ENCODE measurements at regions not wholly inside any gene's neighbourhood (a gene's known extent, or its start where the extent isn't known, plus 50 kb on each side); places are given as distances from the start of the nearest gene placed in this dataset.

DNA sequence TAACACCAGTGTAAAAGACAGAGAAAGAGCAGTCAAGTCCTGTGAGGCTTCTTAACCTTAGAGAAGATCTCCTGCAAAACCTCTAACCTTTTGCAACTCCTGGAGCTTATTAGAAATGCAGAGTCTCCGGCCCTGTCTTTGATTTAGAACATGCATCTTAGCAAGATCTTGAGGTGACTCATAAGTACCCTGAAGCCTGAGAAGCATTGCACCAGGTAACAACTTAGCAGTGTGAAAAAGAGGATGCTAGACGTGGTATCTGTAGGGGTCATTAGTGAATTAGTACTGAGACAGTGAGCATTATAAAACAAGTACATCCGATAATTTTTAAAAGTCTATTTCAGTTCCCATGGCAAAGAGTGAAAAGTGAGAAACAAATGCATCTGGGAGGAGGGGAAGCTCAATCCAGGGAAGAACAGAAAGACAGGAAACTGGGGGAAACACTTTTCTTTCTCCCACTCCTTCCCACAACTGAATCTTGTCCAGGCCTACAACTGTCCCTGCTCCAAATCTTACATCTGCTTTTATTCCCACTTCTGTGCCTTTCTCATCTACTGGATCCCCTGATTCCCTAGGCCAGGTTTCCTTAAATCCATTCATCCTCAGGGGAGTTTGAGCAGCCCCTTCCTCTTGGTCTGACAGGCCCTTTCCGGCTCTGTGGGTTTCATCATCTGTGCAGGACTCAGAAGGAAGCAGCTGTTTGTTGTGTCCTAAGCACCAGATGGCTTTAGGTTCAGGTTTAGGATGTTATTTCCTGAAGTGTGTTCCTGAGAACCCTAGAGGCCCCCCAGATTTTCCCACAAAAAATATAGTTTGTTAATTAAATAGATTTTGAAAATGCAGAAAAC is 128.1 kb upstream of the IL12A start:
- WGBS (ENCODE audit: insufficient coverage) = 58% methylated on average over 4 of the region's 4 CpGs
- no peaks in the 10 kb centered on the region for H3K36me3 ChIP-seq (ENCODE audit: control insufficient read depth, insufficient read depth, low read length)
- H3K9me3 Mint-ChIP-seq = no peaks in the 10 kb centered on the region
- ATAC-seq = no peak
- H3K4me1 ChIP-seq (ENCODE audit: control insufficient read depth, insufficient read depth, low read length) = peaks cover 6% of the 10 kb centered on the region
- DNase-seq = no peak
- TF ChIP-seq, protein P1, sequence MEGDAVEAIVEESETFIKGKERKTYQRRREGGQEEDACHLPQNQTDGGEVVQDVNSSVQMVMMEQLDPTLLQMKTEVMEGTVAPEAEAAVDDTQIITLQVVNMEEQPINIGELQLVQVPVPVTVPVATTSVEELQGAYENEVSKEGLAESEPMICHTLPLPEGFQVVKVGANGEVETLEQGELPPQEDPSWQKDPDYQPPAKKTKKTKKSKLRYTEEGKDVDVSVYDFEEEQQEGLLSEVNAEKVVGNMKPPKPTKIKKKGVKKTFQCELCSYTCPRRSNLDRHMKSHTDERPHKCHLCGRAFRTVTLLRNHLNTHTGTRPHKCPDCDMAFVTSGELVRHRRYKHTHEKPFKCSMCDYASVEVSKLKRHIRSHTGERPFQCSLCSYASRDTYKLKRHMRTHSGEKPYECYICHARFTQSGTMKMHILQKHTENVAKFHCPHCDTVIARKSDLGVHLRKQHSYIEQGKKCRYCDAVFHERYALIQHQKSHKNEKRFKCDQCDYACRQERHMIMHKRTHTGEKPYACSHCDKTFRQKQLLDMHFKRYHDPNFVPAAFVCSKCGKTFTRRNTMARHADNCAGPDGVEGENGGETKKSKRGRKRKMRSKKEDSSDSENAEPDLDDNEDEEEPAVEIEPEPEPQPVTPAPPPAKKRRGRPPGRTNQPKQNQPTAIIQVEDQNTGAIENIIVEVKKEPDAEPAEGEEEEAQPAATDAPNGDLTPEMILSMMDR (IDR thresholded peaks at IDR 0.05) = no peak
- no peak overlapping the region for H3K27ac Mint-ChIP-seq
- no peaks in the 10 kb centered on the region for H3K27me3 ChIP-seq (ENCODE audit: control insufficient read depth, insufficient read depth, low read length)
- no peak overlapping the region for H3K4me3 ChIP-seq (ENCODE audit: low read length)
- peaks cover 5 to 8% of the 10 kb centered on the region in 2 donors for H3K27me3 Mint-ChIP-seq (ENCODE audit: low read depth in 2 of 2)
- no peaks in the 10 kb centered on the region for H3K9me3 ChIP-seq (ENCODE audit: control insufficient read depth, insufficient read depth, low read length)
- no peaks in the 10 kb centered on the region for H3K36me3 Mint-ChIP-seq
- H3K4me3 Mint-ChIP-seq = no peak overlapping the region
- no peak overlapping the region for H3K27ac ChIP-seq (ENCODE audit: low read length)
- intact Hi-C loops (cut with micrococcal nuclease) = no loop called here
- peaks cover 8 to 13% of the 10 kb centered on the region in 2 donors for H3K4me1 Mint-ChIP-seq

DNA sequence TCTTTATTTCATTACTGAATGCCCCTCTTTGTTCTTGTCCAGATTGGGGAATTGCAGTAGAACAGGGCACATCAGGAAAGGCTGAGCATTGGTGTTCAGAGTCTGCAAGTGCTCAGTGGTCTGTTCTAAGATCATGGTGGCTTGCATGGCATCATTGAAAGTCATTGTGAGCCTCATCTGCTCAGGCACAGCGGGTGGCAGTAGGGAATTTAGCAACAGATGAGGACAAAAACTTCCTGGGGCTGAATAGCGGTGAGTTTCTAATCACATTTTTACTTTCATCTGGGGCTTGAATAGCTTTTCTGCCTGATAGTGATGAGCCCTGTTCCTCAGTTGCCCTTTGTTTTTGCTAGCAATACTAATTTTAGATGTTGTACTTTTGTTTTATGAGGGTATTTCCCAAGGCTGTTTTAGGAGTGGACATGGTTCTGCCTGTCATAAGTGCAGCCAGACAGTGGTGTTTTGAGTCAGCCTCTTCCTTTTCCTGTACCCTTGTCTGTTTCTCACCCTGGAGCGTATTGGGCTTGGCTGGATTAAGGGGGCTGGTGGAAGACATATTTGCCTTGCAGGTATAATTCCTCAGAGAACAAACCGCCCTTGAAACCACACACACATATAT is 127.2 kb upstream of the IL12A start:
- intact Hi-C loops (cut with micrococcal nuclease) = no loop called here
- no peaks in the 10 kb centered on the region for H3K9me3 Mint-ChIP-seq
- H3K4me3 ChIP-seq (ENCODE audit: low read length) = no peak overlapping the region
- DNase-seq (no peak), ATAC-seq (no peak)
- H3K4me1 Mint-ChIP-seq = peaks cover 8% of the 10 kb centered on the region in 2 donors
- no peaks in the 10 kb centered on the region for H3K9me3 ChIP-seq (ENCODE audit: control insufficient read depth, insufficient read depth, low read length)
- no peaks in the 10 kb centered on the region for H3K36me3 ChIP-seq (ENCODE audit: control insufficient read depth, insufficient read depth, low read length)
- TF ChIP-seq, protein P1 (IDR thresholded peaks at IDR 0.05) = no peak
- no peak overlapping the region for H3K4me3 Mint-ChIP-seq
- no peaks in the 10 kb centered on the region for H3K36me3 Mint-ChIP-seq
- H3K27me3 Mint-ChIP-seq (ENCODE audit: low read depth in 2 of 2) = peaks cover 5 to 8% of the 10 kb centered on the region in 2 donors
- peaks cover 5% of the 10 kb centered on the region for H3K4me1 ChIP-seq (ENCODE audit: control insufficient read depth, insufficient read depth, low read length)
- no peak overlapping the region for H3K27ac Mint-ChIP-seq
- 80% methylated on average over 2 of the region's 4 CpGs for WGBS (ENCODE audit: insufficient coverage)
- no peak overlapping the region for H3K27ac ChIP-seq (ENCODE audit: low read length)
- no peaks in the 10 kb centered on the region for H3K27me3 ChIP-seq (ENCODE audit: control insufficient read depth, insufficient read depth, low read length)

GRCh38 chr3:159865041-159865579 is 123.5 kb upstream of the IL12A start:
- intact Hi-C loops (cut with micrococcal nuclease) = no loop called here
- WGBS (ENCODE audit: insufficient coverage) = 94% methylated on average over 1 of the region's 2 CpGs
- H3K27me3 Mint-ChIP-seq (ENCODE audit: low read depth in 2 of 2) = no peaks in the 10 kb centered on the region
- no peaks in the 10 kb centered on the region for H3K4me1 Mint-ChIP-seq
- H3K9me3 Mint-ChIP-seq = no peaks in the 10 kb centered on the region
- H3K4me3 Mint-ChIP-seq = no peak overlapping the region
- H3K4me1 ChIP-seq (ENCODE audit: control insufficient read depth, insufficient read depth, low read length) = no peaks in the 10 kb centered on the region
- no peaks in the 10 kb centered on the region for H3K9me3 ChIP-seq (ENCODE audit: control insufficient read depth, insufficient read depth, low read length)
- TF ChIP-seq, protein P1 (IDR thresholded peaks at IDR 0.05) = no peak
- H3K27ac ChIP-seq (ENCODE audit: low read length) = no peak overlapping the region
- H3K36me3 Mint-ChIP-seq = no peaks in the 10 kb centered on the region
- ATAC-seq (no peak), DNase-seq (no peak)
- no peaks in the 10 kb centered on the region for H3K36me3 ChIP-seq (ENCODE audit: control insufficient read depth, insufficient read depth, low read length)
- no peak overlapping the region for H3K27ac Mint-ChIP-seq
- H3K27me3 ChIP-seq (ENCODE audit: control insufficient read depth, insufficient read depth, low read length) = no peaks in the 10 kb centered on the region
- no peak overlapping the region for H3K4me3 ChIP-seq (ENCODE audit: low read length)

Data from natural killer cell (primary cell).